ENCODE measurements at regions not wholly inside any gene's neighbourhood (a gene's known extent, or its start where the extent isn't known, plus 50 kb on each side); places are given as distances from the start of the nearest gene placed in this dataset.

- DNase-seq (ENCODE audit: low read depth, low spot score), result no peak
- no peak overlapping the region for H3K27ac ChIP-seq (ENCODE audit: low read depth, low read length)
- H3K4me3 ChIP-seq (ENCODE audit: low read depth, low read length), result no peak overlapping the region
- no peak for TF ChIP-seq CTCF (IDR thresholded peaks at IDR 0.05; ENCODE audit: low read depth, low read length)
- H3K27me3 ChIP-seq (ENCODE audit: control insufficient read depth, insufficient read depth, low read length), result no peaks in the 10 kb centered on the region
- H3K9me3 ChIP-seq (ENCODE audit: control insufficient read depth, insufficient read depth, low read length), result peaks cover 14% of the 10 kb centered on the region
- ChIA-PET POLR2A (no interaction called here), CTCF (no interaction called here)
Measured at GRCh38 chr13:54573186-54573585, 1544.6 kb downstream of the OLFM4 start.

GRCh38 chr13:54574791-54575190 is 1546.2 kb downstream of the OLFM4 start:
- POLR2A ChIA-PET, result no interaction called here
- TF ChIP-seq CTCF (IDR thresholded peaks at IDR 0.05; ENCODE audit: low read depth, low read length), result no peak
- CTCF ChIA-PET, result no interaction called here

GRCh38 chr13:54591540-54591939 is 1562.9 kb downstream of the OLFM4 start:
- Histone ChIP-seq H3K4me3 (ENCODE audit: low read depth, low read length) (no peak overlapping the region), H3K27me3 (ENCODE audit: control insufficient read depth, insufficient read depth, low read length) (no peaks in the 10 kb centered on the region), H3K27ac (ENCODE audit: low read depth, low read length) (no peak overlapping the region), H3K9me3 (ENCODE audit: control insufficient read depth, insufficient read depth, low read length) (peaks cover 21% of the 10 kb centered on the region)
- DNase-seq (ENCODE audit: low read depth, low spot score), result no peak
- TF ChIP-seq CTCF (IDR thresholded peaks at IDR 0.05; ENCODE audit: low read depth, low read length), result no peak
- ChIA-PET POLR2A (no interaction called here), CTCF (no interaction called here)

More at GRCh38 chr13:54574791-54575190, 1546.2 kb downstream of the OLFM4 start:
- no peak overlapping the region for H3K4me3 ChIP-seq (ENCODE audit: low read depth, low read length)
- no peak overlapping the region for H3K27ac ChIP-seq (ENCODE audit: low read depth, low read length)
- no peaks in the 10 kb centered on the region for H3K27me3 ChIP-seq (ENCODE audit: control insufficient read depth, insufficient read depth, low read length)
- no peak for DNase-seq (ENCODE audit: low read depth, low spot score)
- peaks cover 14% of the 10 kb centered on the region for H3K9me3 ChIP-seq (ENCODE audit: control insufficient read depth, insufficient read depth, low read length)

GRCh38 chr13:54592201-54592600 is 1563.6 kb downstream of the OLFM4 start:
- ChIA-PET CTCF (no interaction called here), POLR2A (no interaction called here)
- no peak for TF ChIP-seq CTCF (IDR thresholded peaks at IDR 0.05; ENCODE audit: low read depth, low read length)
- H3K27ac ChIP-seq (ENCODE audit: low read depth, low read length), result no peak overlapping the region
- H3K27me3 ChIP-seq (ENCODE audit: control insufficient read depth, insufficient read depth, low read length), result no peaks in the 10 kb centered on the region
- peaks cover 21% of the 10 kb centered on the region for H3K9me3 ChIP-seq (ENCODE audit: control insufficient read depth, insufficient read depth, low read length)
- DNase-seq (ENCODE audit: low read depth, low spot score), result no peak
- no peak overlapping the region for H3K4me3 ChIP-seq (ENCODE audit: low read depth, low read length)

- ChIA-PET POLR2A (no interaction called here), CTCF (no interaction called here)
- Histone ChIP-seq H3K27ac (ENCODE audit: low read depth, low read length) (no peak overlapping the region), H3K27me3 (ENCODE audit: control insufficient read depth, insufficient read depth, low read length) (no peaks in the 10 kb centered on the region), H3K9me3 (ENCODE audit: control insufficient read depth, insufficient read depth, low read length) (peaks cover 21% of the 10 kb centered on the region), H3K4me3 (ENCODE audit: low read depth, low read length) (no peak overlapping the region)
- no peak for TF ChIP-seq CTCF (IDR thresholded peaks at IDR 0.05; ENCODE audit: low read depth, low read length)
- DNase-seq (ENCODE audit: low read depth, low spot score), result no peak
Measured at GRCh38 chr13:54593504-54593903, 1564.9 kb downstream of the OLFM4 start.

Data from AG04450 (cell line).